Cardiac muscle cell (in vitro differentiated cells and primary cell): ENCODE measurements at regions not wholly inside any gene's neighbourhood (a gene's known extent, or its start where the extent isn't known, plus 50 kb on each side); places are given as distances from the start of the nearest gene placed in this dataset.

ENCODE experiments used
- DNase-seq, 2 donors: peaks; one replicate each; pipeline versions ENCODE4 v3.0.0 to v3.0.0-alpha.2; 2010 to 2017; ENCODE audit warnings: low read depth in 1 of 2, low spot score in 1 of 2
- H3K27ac ChIP-seq: fragments of 200-600 bp; sonication (generic); 2 replicates; pipeline ENCODE4 v1.5.1; 2016
- H3K27me3 ChIP-seq: fragments of 200-600 bp; sonication (generic); 2 replicates; pipeline ENCODE4 v1.6.0; 2016; ENCODE audit warnings: control low read depth
- H3K36me3 ChIP-seq: fragments of 200-600 bp; sonication (generic); 2 replicates; pipeline ENCODE4 v1.5.1; 2016; ENCODE audit warnings: control low read depth
- H3K4me1 ChIP-seq: fragments of 200-600 bp; sonication (generic); 2 replicates; pipeline ENCODE4 v1.8.1; 2017; ENCODE audit warnings: low read depth, mild to moderate bottlenecking, mixed run types
- H3K4me3 ChIP-seq: fragments of 200-600 bp; sonication (generic); 2 replicates; pipeline ENCODE4 v1.5.1; 2016; ENCODE audit warnings: mild to moderate bottlenecking
- H3K9me3 ChIP-seq: fragments of 200-600 bp; sonication (generic); 2 replicates; pipeline ENCODE4 v1.5.1; 2017; ENCODE audit warnings: low read depth, mild to moderate bottlenecking, control low read depth
- CTCF ChIP-seq: IDR thresholded peaks from 2 replicates; pipeline ENCODE4 v1.5.1; 2012; ENCODE audit warnings: low read depth, mild to moderate bottlenecking, low read length

DNA sequence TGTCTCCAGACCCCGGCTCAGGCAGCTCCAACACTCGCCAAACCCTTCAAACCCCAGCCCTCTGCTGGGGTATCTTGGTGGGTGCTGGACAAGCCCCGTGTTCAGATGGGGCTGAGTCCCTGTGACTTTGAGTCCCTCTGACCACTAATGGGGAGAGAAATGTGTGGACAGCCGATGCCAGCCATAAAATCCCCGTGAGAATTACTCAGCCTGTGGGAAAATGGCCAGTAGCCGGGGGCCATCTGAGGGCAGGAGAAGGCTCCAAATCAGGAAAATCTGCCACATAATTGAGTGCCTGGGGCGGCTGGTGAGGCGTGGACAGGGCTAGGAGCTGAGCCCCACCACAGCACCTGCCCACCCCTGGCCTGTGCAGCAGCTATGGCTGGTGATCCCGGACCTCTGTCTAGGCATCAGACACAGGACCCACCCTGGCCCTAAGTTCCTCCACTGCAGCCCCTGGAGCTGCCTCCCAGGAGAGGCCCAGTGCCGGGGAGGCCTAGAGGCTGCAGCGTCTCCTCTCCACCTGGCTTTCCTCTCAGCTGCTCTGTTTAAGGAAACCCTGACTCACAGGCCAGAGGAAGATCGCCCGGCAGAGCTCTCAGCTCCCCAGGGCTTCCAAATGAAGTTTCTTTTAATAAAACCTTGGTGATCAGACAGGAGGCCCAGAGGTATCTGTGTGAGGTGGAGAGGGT is 53.7 kb upstream of the SLCO4A1 start:
- no peaks in the 10 kb centered on the region for H3K9me3 ChIP-seq
- DNase-seq, result no peak
- no peak overlapping the region for H3K27ac ChIP-seq
- H3K4me1 ChIP-seq, result no peaks in the 10 kb centered on the region
- no peak overlapping the region for H3K4me3 ChIP-seq
- no peaks in the 10 kb centered on the region for H3K36me3 ChIP-seq
- no peaks in the 10 kb centered on the region for H3K27me3 ChIP-seq
- no peak for TF ChIP-seq CTCF

- Histone ChIP-seq H3K4me1 (no peaks in the 10 kb centered on the region), H3K4me3 (no peak overlapping the region), H3K36me3 (no peaks in the 10 kb centered on the region), H3K27ac (no peak overlapping the region), H3K9me3 (no peaks in the 10 kb centered on the region), H3K27me3 (no peaks in the 10 kb centered on the region)
- no peak for DNase-seq
- TF ChIP-seq CTCF, result no peak
Measured at GRCh38 chr20:62589150-62589498, 53.2 kb upstream of the SLCO4A1 start.

DNA sequence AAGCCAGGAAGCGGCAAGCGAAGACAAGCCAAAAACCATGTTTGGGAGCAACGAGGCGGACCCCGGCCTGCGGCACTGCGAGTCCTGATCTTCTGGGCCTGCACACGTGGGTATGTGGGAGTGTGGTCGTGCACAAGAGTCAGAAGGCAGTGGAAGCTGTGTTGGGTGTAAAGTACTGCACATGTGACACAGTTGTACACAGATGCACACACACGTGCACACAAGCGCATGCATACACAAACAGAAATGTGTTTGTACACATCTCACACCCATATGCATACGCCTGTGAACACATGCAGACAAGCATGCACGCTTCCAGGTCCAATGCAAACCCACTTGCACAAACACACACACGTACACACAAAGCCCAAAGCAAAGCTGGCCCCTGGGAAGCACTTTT is 52.6 kb upstream of the SLCO4A1 start:
- Histone ChIP-seq H3K4me3 (no peak overlapping the region), H3K4me1 (no peaks in the 10 kb centered on the region), H3K9me3 (no peaks in the 10 kb centered on the region), H3K36me3 (no peaks in the 10 kb centered on the region), H3K27ac (no peak overlapping the region), H3K27me3 (no peaks in the 10 kb centered on the region)
- DNase-seq, result no peak
- no peak for TF ChIP-seq CTCF

DNA sequence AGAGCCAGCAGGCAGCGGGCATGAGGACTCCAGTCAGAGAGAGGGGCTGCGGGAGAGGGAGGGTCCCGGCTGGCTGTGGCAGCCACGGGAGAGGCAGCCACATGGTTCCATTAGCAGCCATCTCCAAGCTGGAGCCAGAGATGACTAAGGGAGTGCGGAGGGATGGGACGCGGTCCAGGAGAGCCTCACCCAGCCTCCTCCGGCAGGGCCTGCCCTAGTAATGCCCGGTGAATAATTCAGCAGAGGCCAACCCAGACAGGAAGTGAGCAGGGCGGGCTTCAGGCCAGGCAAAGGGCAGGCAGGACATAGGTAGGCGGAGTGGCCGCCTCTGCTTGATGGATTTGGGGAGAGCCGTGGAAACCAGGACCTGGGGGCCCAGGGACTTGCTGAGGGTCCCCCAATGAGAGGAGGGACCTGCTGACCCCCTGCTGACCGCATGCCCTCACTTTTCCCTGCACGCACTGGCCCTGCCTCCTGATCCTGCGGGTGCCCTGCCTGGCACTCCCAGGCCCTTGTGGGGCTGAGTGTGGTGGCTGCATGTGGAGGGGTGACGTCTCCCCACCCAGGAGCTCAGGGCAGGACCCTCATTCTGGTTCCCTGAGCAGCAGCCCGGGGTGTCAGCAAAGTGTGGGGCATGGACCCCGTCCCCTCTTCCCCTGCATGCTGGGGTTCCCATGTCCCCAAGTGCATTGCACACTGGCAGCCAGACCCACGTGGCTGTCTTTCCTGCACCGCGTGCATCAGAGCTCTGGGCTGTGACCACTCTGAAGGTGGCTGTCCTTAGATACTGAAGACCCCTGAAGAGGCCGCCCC is 51.8 kb upstream of the SLCO4A1 start:
- no peaks in the 10 kb centered on the region for H3K4me1 ChIP-seq
- peak in 1 of 2 donors; percentile 78 for DNase-seq
- H3K4me3 ChIP-seq, result no peak overlapping the region
- no peaks in the 10 kb centered on the region for H3K36me3 ChIP-seq
- no peaks in the 10 kb centered on the region for H3K9me3 ChIP-seq
- H3K27me3 ChIP-seq, result no peaks in the 10 kb centered on the region
- no peak overlapping the region for H3K27ac ChIP-seq
- TF ChIP-seq CTCF, result no peak

- TF ChIP-seq CTCF, result no peak
- no peaks in the 10 kb centered on the region for H3K27me3 ChIP-seq
- H3K9me3 ChIP-seq, result no peaks in the 10 kb centered on the region
- H3K36me3 ChIP-seq, result no peaks in the 10 kb centered on the region
- DNase-seq, result no peak
- H3K4me3 ChIP-seq, result no peak overlapping the region
- H3K27ac ChIP-seq, result no peak overlapping the region
- H3K4me1 ChIP-seq, result no peaks in the 10 kb centered on the region
Measured at GRCh38 chr20:62591122-62591468, 51.2 kb upstream of the SLCO4A1 start.
